HCT116 (cell line): ENCODE measurements at regions not wholly inside any gene's neighbourhood (a gene's known extent, or its start where the extent isn't known, plus 50 kb on each side); places are given as distances from the start of the nearest gene placed in this dataset.

Experiments
- ATAC-seq: fragments of 200-7000 bp; cut with Tn5 transposase; 2 replicates; pipeline ENCODE4 v1.9.1; 2020; ENCODE audit warnings: mild to moderate bottlenecking, moderate library complexity
- BruUV-seq: library from RNA; stranded (reverse); fragments of 400-500 nt; replicated peaks from 2 replicates; lab custom pipeline; 2021; lab: Mats Ljungman, UMichigan
- CTCF ChIA-PET: fragments of 300-600 bp; sonication (Branson Sonifier 250); formaldehyde crosslinking; loops from one replicate; lab custom pipeline; 2021; ENCODE audit warnings: antibody characterized with exemption; lab: Charles Lee
- POLR2A ChIA-PET: fragments of 300-600, 350-600 bp; sonication (Branson Sonifier 250); formaldehyde crosslinking; loops from one replicate; lab custom pipeline; 2021; ENCODE audit warnings: antibody characterized with exemption; lab: Charles Lee
- RAD21 ChIA-PET, 2 experiments: fragments of 300-600 bp; sonication (Branson Sonifier 250); formaldehyde crosslinking; loops; one replicate each; lab custom pipeline; 2023; ENCODE audit warnings: low total read pairs in 2 of 2; ENCODE audit not compliant: uncharacterized antibody in 2 of 2, unreplicated experiment in 2 of 2, low non-redundant PET in 1 of 2; lab: Charles Lee
- DNase-seq: peaks from one replicate; pipeline ENCODE4 v3.0.0-alpha.2; 2010; ENCODE audit warnings: low read depth, low spot score
- H2AFZ ChIP-seq: fragments of 200-600 bp; shearing (Covaris generic), sonication (generic); 2 replicates; pipeline ENCODE4 v1.6.1; 2017; ENCODE audit warnings: low read depth, mixed run types, mixed read lengths, antibody characterized with exemption, low read length; ENCODE audit not compliant: poor library complexity, severe bottlenecking
- H3K27ac ChIP-seq: 2 replicates; pipeline ENCODE4 v1.5.1; 2012; ENCODE audit warnings: low read depth, low read length
- H3K27me3 ChIP-seq: fragments of 200-600 bp; sonication (generic); 2 replicates; pipeline ENCODE4 v1.6.1; 2016; ENCODE audit warnings: mixed run types, low read length, mixed read lengths; ENCODE audit not compliant: insufficient read depth
- H3K36me3 ChIP-seq, 2 experiments: fragments of 200-500 bp in 1 of 2; fragments of 200-600 bp in 1 of 2; sonication (Bioruptor generic) in 1 of 2; sonication (generic) in 1 of 2; 2 replicates each; pipeline versions ENCODE4 v1.5.1 to v1.6.1; 2014 to 2016; ENCODE audit warnings: low read length in 2 of 2, inconsistent platforms in 1 of 2, mixed read lengths in 1 of 2, mixed run types in 1 of 2; ENCODE audit not compliant: insufficient read depth in 2 of 2, control insufficient read depth in 1 of 2
- H3K4me1 ChIP-seq, 2 experiments: fragments of 200-600 bp in 1 of 2; sonication (generic) in 1 of 2; 2 replicates each; pipeline versions ENCODE4 v1.5.1 to v1.6.1; 2012 to 2017; ENCODE audit warnings: low read length in 2 of 2, inconsistent platforms in 1 of 2, mild to moderate bottlenecking in 1 of 2, mixed read lengths in 1 of 2, mixed run types in 1 of 2, moderate library complexity in 1 of 2; ENCODE audit not compliant: insufficient read depth in 2 of 2, control insufficient read depth in 1 of 2
- H3K4me2 ChIP-seq: fragments of 200-600 bp; sonication (generic); 2 replicates; pipeline ENCODE4 v1.6.1; 2017; ENCODE audit warnings: mixed run types, low read length, mixed read lengths
- H3K4me3 ChIP-seq, 2 experiments: fragments of 200-600 bp in 1 of 2; sonication (generic) in 1 of 2; replicated peaks in 1 of 2; 2 replicates each; pipeline ENCODE4 v1.5.1; 2011 to 2016; ENCODE audit warnings: low read length in 2 of 2, control low read depth in 1 of 2, low read depth in 1 of 2, mild to moderate bottlenecking in 1 of 2, mixed read lengths in 1 of 2, mixed run types in 1 of 2
- H3K79me2 ChIP-seq: fragments of 200-600 bp; sonication (generic); 2 replicates; pipeline ENCODE4 v1.6.1; 2017; ENCODE audit warnings: mild to moderate bottlenecking, mixed run types, low read length, moderate library complexity, mixed read lengths; ENCODE audit not compliant: insufficient read depth
- H3K9ac ChIP-seq: fragments of 200-600 bp; sonication (generic); 2 replicates; pipeline ENCODE4 v1.6.1; 2016; ENCODE audit warnings: low read length, mixed read lengths
- H3K9me2 ChIP-seq: fragments of 200-600 bp; sonication (generic), shearing (Covaris generic); 2 replicates; pipeline ENCODE4 v1.6.1; 2017; ENCODE audit warnings: mixed run types, mild to moderate bottlenecking, moderate library complexity; ENCODE audit not compliant: insufficient read depth
- H3K9me3 ChIP-seq, 2 experiments: fragments of 200-500 bp in 1 of 2; fragments of 200-600 bp in 1 of 2; sonication (Bioruptor generic) in 1 of 2; sonication (generic) in 1 of 2; 2 replicates each; pipeline ENCODE4 v1.6.1; 2014 to 2017; ENCODE audit warnings: low read length in 2 of 2, mixed read lengths in 2 of 2, inconsistent platforms in 1 of 2, low read depth in 1 of 2, mild to moderate bottlenecking in 1 of 2, mixed run types in 1 of 2, moderate library complexity in 1 of 2; ENCODE audit not compliant: control insufficient read depth in 1 of 2, insufficient read depth in 1 of 2
- H4K20me1 ChIP-seq: fragments of 200-600 bp; sonication (generic), shearing (Covaris generic); 2 replicates; pipeline ENCODE4 v1.6.1; 2017; ENCODE audit warnings: mixed run types, mild to moderate bottlenecking, moderate library complexity; ENCODE audit not compliant: insufficient read depth
- ATF3 ChIP-seq: IDR thresholded peaks from 2 replicates; pipeline ENCODE4 v1.6.1; 2012
- CBX3 ChIP-seq: IDR thresholded peaks from 2 replicates; pipeline ENCODE4 v1.6.1; 2012; ENCODE audit warnings: low read depth
- CEBPB ChIP-seq: IDR thresholded peaks from 2 replicates; pipeline ENCODE4 v1.6.1; 2012; ENCODE audit warnings: low read depth
- EGR1 ChIP-seq: IDR thresholded peaks from 2 replicates; pipeline ENCODE4 v1.6.1; 2012; ENCODE audit warnings: low read depth
- EZH2 ChIP-seq: fragments of 200-600 bp; sonication (generic); IDR thresholded peaks from 2 replicates; pipeline ENCODE4 v1.6.1; 2017; ENCODE audit warnings: antibody characterized with exemption, mixed run types
- MAX ChIP-seq: IDR thresholded peaks from 2 replicates; pipeline ENCODE4 v1.6.1; 2012
- SP1 ChIP-seq: IDR thresholded peaks from 2 replicates; pipeline ENCODE4 v1.6.1; 2012; ENCODE audit warnings: low read depth
- TCF7L2 ChIP-seq: IDR thresholded peaks from 2 replicates; pipeline ENCODE4 v1.7.0; 2011; ENCODE audit warnings: borderline replicate concordance, inconsistent platforms; ENCODE audit not compliant: insufficient read depth, insufficient read length; ENCODE audit errors: extremely low read depth
- ZFX ChIP-seq: fragments of 450-650 bp; IDR thresholded peaks from 2 replicates; pipeline ENCODE4 v1.6.1; 2017
- ZNF274 ChIP-seq: fragments of 200-500 bp; sonication (Bioruptor generic); IDR thresholded peaks from 2 replicates; pipeline ENCODE4 v1.6.1; 2014; ENCODE audit warnings: mild to moderate bottlenecking, low read depth, low read length, inconsistent platforms
- intact Hi-C: fragments of 100-400 bp; cut with micrococcal nuclease; formaldehyde crosslinking; loops from 2 replicates; pipeline ENCODE4 v1.10.0; 2022

- H3K9ac ChIP-seq = no peak overlapping the region
Observed at GRCh38 chr4:108342325-108342970, 173.7 kb upstream of the LEF1 start.

GRCh38 chr4:108337923-108338322, 169.2 kb upstream of the LEF1 start:
- Histone ChIP-seq H3K36me3 (no peaks in the 10 kb centered on the region), H3K4me1 (no peaks in the 10 kb centered on the region), H3K4me2 (no peak overlapping the region), H3K9me3 (no peaks in the 10 kb centered on the region), H3K79me2 (no peaks in the 10 kb centered on the region), H2AFZ (no peak overlapping the region), H3K9ac (no peak overlapping the region), H4K20me1 (no peaks in the 10 kb centered on the region), H3K4me3 (no peak overlapping the region), H3K27me3 (peaks cover 12% of the 10 kb centered on the region; the same call in 1 of the 2 replicates), H3K27ac (no peak overlapping the region), H3K9me2 (no peaks in the 10 kb centered on the region)
- POLR2A ChIA-PET = no interaction called here
- RAD21 ChIA-PET = no interaction called here
- no peak for ATAC-seq
- no peak for DNase-seq
- TF ChIP-seq TCF7L2 (no peak), ZFX (no peak), EGR1 (no peak), MAX (no peak), SP1 (no peak), ZNF274 (no peak), ATF3 (no peak), EZH2 (no peak), CBX3 (no peak)
- intact Hi-C loops = no loop called here
- CTCF ChIA-PET = no interaction called here
- no TSS peak for BruUV-seq

More at GRCh38 chr4:108342325-108342970, 173.7 kb upstream of the LEF1 start:
- no peaks in the 10 kb centered on the region for H3K9me3 ChIP-seq
- no peak overlapping the region for H3K27ac ChIP-seq
- DNase-seq = no peak
- no peak for TF ChIP-seq CEBPB
- no peaks in the 10 kb centered on the region for H3K9me2 ChIP-seq
- no peaks in the 10 kb centered on the region for H4K20me1 ChIP-seq
- no peak overlapping the region for H3K4me3 ChIP-seq
- ChIA-PET RAD21 (no interaction called here), POLR2A (no interaction called here), CTCF (no interaction called here)
- no peaks in the 10 kb centered on the region for H3K79me2 ChIP-seq
- intact Hi-C loops = no loop called here
- BruUV-seq = no TSS peak
- no peaks in the 10 kb centered on the region for H3K36me3 ChIP-seq
- H3K4me2 ChIP-seq = no peak overlapping the region
- H2AFZ ChIP-seq = no peak overlapping the region
- H3K4me1 ChIP-seq = no peaks in the 10 kb centered on the region
- peaks cover 21% of the 10 kb centered on the region for H3K27me3 ChIP-seq
- no peak for ATAC-seq
